NCI-H2227 (cell line): ENCODE measurements at regions not wholly inside any gene's neighbourhood (a gene's known extent, or its start where the extent isn't known, plus 50 kb on each side); places are given as distances from the start of the nearest gene placed in this dataset.

Experiments used
- DNase-seq: peaks from one replicate; lab custom pipeline; 2025; ENCODE audit not compliant: unreplicated experiment; lab: John Stamatoyannopoulos, UW

DNA sequence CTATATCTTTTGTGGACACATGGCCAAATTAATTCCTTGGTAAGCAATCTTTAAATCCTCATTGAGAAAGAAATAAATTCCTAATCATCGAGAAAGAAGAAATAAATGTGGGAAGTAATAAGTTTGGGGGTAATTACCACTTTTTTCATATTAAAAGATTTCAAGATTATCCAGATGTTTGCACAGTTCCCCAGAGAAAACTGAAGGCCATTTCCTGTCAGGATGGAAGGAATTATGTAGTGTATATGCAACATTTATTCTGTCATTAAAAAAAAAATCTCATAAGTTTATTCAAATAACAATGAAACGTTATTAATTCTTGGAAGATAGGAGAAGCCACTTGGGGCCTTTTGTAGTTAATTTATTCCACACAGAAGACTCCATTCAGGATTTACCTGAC, 385.6 kb upstream of the NR3C2 start:
- DNase-seq: no peak

DNA sequence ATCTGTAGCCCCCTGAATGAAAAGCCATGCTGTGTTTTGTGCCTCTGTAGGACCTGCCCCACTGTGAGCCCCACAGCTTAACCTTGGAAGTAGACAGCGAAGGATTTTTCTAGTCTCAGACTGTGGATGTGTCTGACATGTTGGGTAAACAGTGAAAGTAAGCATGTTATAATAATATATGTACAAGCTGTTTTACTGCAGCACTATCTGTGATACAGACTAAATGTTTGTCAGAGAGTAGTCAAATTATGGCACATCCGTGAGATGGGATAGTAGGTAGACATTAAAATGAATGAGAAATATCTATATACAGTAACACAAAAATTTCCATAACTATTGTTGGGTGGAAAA, 381.2 kb upstream of the NR3C2 start:
- no peak for DNase-seq

GRCh38 chr4:148822572-148823418, 380.6 kb upstream of the NR3C2 start:
- DNase-seq: no peak

- no peak for DNase-seq
Observed at GRCh38 chr4:148814030-148814429, 371.8 kb upstream of the NR3C2 start.

DNA sequence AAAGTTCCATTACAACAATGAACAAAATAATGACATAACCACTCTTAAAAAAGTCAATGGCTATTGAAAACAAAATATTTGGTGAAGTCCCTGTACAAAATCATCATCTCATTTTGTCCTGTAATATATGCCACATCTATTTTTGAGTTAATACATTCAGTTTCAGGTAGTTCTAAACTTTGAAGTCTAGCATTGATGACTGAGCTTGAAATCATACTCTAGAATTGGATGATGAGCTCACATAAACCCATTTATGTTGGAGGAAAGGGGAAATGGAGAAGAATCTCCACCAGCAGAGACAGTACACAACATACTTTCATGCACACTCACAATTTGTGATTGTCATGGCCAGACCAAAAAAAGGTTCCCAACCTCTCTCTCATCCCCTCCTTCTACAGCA, 371.1 kb upstream of the NR3C2 start:
- DNase-seq: no peak

GRCh38 chr4:148812101-148812500, 369.9 kb upstream of the NR3C2 start:
- DNase-seq: no peak

GRCh38 chr4:148810461-148810860, 368.2 kb upstream of the NR3C2 start:
- DNase-seq: no peak

DNA sequence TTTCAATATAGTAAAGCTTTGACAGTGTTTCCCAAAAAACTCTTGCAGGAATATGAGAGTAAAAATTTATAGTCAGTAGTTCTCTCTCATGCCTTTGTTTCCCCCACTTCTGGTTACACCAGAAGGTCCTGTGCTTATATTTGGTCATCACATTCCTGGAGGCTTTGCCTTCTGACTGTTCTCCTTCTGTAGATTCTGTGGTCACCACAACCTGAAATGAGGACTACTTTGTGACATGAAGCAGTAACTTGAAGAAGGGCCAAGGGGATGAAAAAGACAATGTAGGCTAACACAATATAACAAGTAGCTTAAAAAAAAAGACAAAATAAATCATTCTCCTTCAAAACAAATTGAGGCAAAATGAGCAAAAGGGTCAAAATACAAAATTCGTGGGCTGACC, 366.2 kb upstream of the NR3C2 start:
- no peak for DNase-seq

GRCh38 chr4:148800940-148801339, 358.7 kb upstream of the NR3C2 start:
- no peak for DNase-seq

DNA sequence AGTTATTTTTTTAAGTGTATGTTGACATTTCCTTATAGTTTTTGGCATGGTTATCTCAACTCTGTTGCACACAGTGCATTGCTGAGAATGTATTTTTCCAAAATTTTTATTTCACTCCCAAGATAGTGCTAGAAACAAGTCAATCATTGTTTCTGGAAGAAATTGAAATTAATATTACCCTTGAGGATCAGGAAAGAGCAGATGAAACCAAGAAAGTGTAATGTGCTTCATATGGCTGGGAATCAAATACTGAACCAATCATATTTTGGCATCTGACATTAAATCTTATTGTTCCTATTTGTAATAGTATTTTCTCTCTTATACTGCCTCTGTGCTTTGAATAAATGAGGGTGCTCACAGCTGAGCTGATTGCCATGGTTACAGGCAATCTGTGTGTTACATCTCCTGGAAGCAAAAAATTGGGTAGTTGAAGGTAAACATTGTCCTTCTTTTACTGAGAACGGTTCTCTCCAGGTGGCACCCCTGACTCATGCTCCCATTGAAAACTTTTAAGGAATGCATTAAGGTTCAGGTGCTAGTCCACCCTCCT, 358.2 kb upstream of the NR3C2 start:
- no peak for DNase-seq

- no peak for DNase-seq
Observed at GRCh38 chr4:148795156-148795864, 353.1 kb upstream of the NR3C2 start.

DNA sequence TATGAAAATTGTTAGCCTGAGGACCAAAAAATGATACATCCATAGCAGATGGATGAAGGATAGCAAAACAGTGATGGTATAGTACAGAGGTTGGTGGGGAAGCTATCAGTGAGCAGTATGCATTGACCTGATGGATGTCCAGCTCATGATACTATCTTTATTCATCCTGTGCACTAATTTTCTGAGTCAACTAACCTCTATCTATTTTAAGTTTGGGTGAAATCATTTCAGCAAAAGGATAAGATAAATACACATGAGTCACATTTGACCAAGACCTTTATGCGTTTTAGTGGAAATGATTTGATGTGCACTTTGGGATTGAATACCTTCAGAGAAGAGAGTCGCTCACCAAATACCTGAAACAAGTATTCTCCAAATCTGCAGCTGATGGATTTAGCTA, 351.0 kb upstream of the NR3C2 start:
- DNase-seq: no peak

DNA sequence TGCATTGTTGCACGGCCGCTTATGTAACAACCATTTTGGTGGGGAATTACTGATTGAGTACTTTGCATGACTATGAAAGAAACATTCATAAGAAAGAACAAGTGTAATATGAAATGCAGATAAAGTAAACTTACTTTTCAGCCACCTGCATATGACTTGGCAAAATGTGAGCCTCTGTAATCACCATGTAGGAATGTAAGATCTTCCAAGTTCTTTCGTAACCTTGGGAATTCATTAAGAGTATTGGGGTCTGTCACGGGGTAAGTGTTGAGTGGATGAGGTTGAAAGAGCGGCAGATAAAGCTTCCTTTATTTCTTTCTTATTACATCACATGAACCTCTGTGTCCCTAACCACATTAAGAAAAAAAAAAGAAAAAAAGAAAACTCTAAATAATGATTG, 348.5 kb upstream of the NR3C2 start:
- DNase-seq: no peak

DNA sequence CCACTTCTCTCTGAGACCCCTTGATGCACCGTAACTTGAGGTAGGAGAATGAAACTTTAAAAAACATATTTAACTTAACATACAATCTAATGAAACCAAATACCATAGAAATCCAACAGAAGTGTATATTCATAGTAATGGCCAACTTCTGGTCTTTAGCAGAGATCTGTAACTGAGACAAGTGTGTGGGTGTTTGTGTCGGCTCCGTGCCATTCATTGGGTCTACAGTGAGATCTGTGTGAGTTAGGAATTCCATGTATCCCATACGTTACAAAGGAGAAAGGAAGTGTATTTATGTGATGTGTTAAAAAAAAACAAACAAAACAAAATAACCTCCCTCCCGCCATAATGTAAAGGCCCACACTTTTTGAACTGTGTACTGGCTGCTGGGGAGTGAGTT, 348.0 kb upstream of the NR3C2 start:
- no peak for DNase-seq

GRCh38 chr4:148787831-148788477, 345.7 kb upstream of the NR3C2 start:
- DNase-seq: no peak

DNA sequence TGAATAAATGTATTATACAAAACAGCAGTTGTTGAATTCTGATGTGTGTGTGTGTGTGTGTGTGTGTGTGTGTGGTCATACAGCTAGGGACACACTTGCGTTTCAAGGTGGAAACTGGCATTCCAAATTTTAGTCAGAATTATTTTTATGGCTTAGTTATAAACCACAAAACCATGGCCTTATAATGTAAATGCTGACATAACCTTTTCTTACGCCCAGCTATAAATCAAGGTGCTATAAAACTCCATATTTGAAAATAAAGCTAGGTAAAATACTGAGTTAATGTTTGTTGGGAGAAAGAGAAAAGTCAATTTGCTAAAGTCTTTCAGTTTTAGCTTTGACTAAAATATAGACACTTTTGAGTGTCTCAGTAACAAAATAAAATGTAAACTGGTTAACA, 345.1 kb upstream of the NR3C2 start:
- DNase-seq: no peak

- no peak for DNase-seq
Observed at GRCh38 chr4:148786699-148787098, 344.5 kb upstream of the NR3C2 start.

DNA sequence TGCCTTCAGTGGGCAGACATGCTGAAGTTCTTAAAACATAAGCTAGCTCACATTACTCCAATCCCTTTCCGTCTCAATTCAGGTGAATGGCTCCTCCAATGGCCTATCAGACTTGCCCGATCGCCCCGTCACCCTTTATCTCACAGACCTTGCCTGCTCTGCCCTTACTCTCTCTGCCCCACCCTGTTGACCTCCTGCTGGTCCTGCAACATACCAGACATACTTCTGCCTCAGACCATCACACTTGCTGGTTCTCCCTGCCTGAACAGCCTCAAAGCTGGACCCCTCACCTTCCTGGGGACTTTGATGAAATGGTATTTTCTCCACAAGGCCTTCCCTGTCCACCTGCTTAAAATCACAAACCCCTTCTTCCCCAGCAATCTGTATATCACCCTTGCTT, 340.1 kb upstream of the NR3C2 start:
- DNase-seq: no peak

- no peak for DNase-seq
Observed at GRCh38 chr4:148780426-148781005, 338.3 kb upstream of the NR3C2 start.

DNA sequence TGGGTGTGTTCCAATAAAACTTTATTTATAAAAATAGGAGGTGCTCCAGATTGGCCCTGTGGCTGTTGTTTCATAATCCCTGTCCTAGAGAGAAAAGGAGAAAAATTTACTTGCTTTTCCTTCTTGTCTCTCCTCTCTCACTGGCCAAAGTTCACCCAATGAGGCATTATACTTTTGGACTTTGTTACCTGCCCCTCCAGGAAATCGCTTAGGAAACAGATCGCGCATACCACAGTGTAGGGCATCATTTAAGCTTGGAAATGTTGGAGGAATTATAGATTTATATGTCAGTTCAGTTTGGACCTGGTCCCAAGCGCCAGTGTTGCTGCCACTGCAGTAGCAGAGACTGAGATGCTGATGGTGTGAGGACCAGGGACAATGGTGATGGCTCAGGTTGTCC, 337.6 kb upstream of the NR3C2 start:
- no peak for DNase-seq

- DNase-seq: no peak
Observed at GRCh38 chr4:148778980-148779675, 336.9 kb upstream of the NR3C2 start.
